IgD-negative memory B cell (primary cell): ENCODE measurements at regions not wholly inside any gene's neighbourhood (a gene's known extent, or its start where the extent isn't known, plus 50 kb on each side); places are given as distances from the start of the nearest gene placed in this dataset.

Experiments used
- H3K27ac Mint-ChIP-seq, 3 donors: one replicate each; pipeline ENCODE4 v1.8.0; 2020 to 2022; ENCODE audit warnings: mild to moderate bottlenecking in 3 of 3, mixed read lengths in 3 of 3, moderate library complexity in 1 of 3
- H3K27me3 Mint-ChIP-seq: one replicate; pipeline ENCODE4 v1.8.0; 2021; ENCODE audit warnings: mixed read lengths
- H3K36me3 Mint-ChIP-seq: one replicate; pipeline ENCODE4 v1.8.0; 2020; ENCODE audit warnings: mild to moderate bottlenecking, mixed read lengths
- H3K4me1 Mint-ChIP-seq, 3 donors: one replicate each; pipeline ENCODE4 v1.8.0; 2020 to 2022; ENCODE audit warnings: mixed read lengths in 3 of 3, mild to moderate bottlenecking in 1 of 3
- H3K4me3 Mint-ChIP-seq, 4 donors: one replicate each; pipeline ENCODE4 v1.8.0; 2020 to 2022; ENCODE audit warnings: mild to moderate bottlenecking in 4 of 4, mixed read lengths in 4 of 4, moderate library complexity in 3 of 4
- H3K9me3 Mint-ChIP-seq, 3 donors: one replicate each; pipeline ENCODE4 v1.8.0; 2020 to 2021; ENCODE audit warnings: mixed read lengths in 3 of 3, mild to moderate bottlenecking in 1 of 3

- no peaks in the 10 kb centered on the region for H3K36me3 Mint-ChIP-seq
- no peak overlapping the region for H3K4me3 Mint-ChIP-seq
- peaks cover 4 to 5% (median 5%) of the 10 kb centered on the region in 3 donors for H3K9me3 Mint-ChIP-seq
- H3K27ac Mint-ChIP-seq, result no peak overlapping the region
- no peaks in the 10 kb centered on the region for H3K4me1 Mint-ChIP-seq
- H3K27me3 Mint-ChIP-seq, result no peaks in the 10 kb centered on the region
Observed at GRCh38 chr9:115972362-115972761, 181.2 kb upstream of the PAPPA start.

- H3K36me3 Mint-ChIP-seq, result no peaks in the 10 kb centered on the region
- H3K9me3 Mint-ChIP-seq, result peaks cover 3 to 5% (median 4%) of the 10 kb centered on the region in 3 donors
- H3K4me3 Mint-ChIP-seq, result no peak overlapping the region
- H3K27me3 Mint-ChIP-seq, result no peaks in the 10 kb centered on the region
- no peaks in the 10 kb centered on the region for H3K4me1 Mint-ChIP-seq
- H3K27ac Mint-ChIP-seq, result no peak overlapping the region
Observed at GRCh38 chr9:115972843-115973595, 180.6 kb upstream of the PAPPA start.

- Mint-ChIP-seq H3K27me3 (no peaks in the 10 kb centered on the region), H3K36me3 (no peaks in the 10 kb centered on the region), H3K4me3 (no peak overlapping the region), H3K4me1 (no peaks in the 10 kb centered on the region), H3K27ac (no peak overlapping the region), H3K9me3 (peaks cover 0 to 4% (median 3%) of the 10 kb centered on the region in 3 donors)
Observed at GRCh38 chr9:115976781-115977180, 176.8 kb upstream of the PAPPA start.

- Mint-ChIP-seq H3K4me3 (no peak overlapping the region), H3K4me1 (no peaks in the 10 kb centered on the region), H3K36me3 (no peaks in the 10 kb centered on the region), H3K27me3 (no peaks in the 10 kb centered on the region), H3K9me3 (peaks cover 0 to 5% (median 4%) of the 10 kb centered on the region in 3 donors), H3K27ac (no peak overlapping the region)
Observed at GRCh38 chr9:115978091-115978490, 175.5 kb upstream of the PAPPA start.

GRCh38 chr9:115978659-115979096 is 174.9 kb upstream of the PAPPA start:
- Mint-ChIP-seq H3K27ac (no peak overlapping the region), H3K4me1 (no peaks in the 10 kb centered on the region), H3K9me3 (peaks cover 0 to 4% (median 3%) of the 10 kb centered on the region in 3 donors), H3K27me3 (no peaks in the 10 kb centered on the region), H3K4me3 (no peak overlapping the region), H3K36me3 (no peaks in the 10 kb centered on the region)

GRCh38 chr9:115980054-115980453 is 173.5 kb upstream of the PAPPA start:
- no peaks in the 10 kb centered on the region for H3K4me1 Mint-ChIP-seq

GRCh38 chr9:115980502-115980901 is 173.1 kb upstream of the PAPPA start:
- no peak overlapping the region for H3K4me3 Mint-ChIP-seq
- H3K9me3 Mint-ChIP-seq, result peaks cover 3 to 6% (median 5%) of the 10 kb centered on the region in 3 donors
- no peaks in the 10 kb centered on the region for H3K4me1 Mint-ChIP-seq
- no peaks in the 10 kb centered on the region for H3K27me3 Mint-ChIP-seq
- H3K36me3 Mint-ChIP-seq, result no peaks in the 10 kb centered on the region
- H3K27ac Mint-ChIP-seq, result no peak overlapping the region

More at GRCh38 chr9:115980054-115980453, 173.5 kb upstream of the PAPPA start:
- Mint-ChIP-seq H3K36me3 (no peaks in the 10 kb centered on the region), H3K9me3 (peaks cover 3 to 6% (median 5%) of the 10 kb centered on the region in 3 donors), H3K27me3 (no peaks in the 10 kb centered on the region), H3K4me3 (no peak overlapping the region), H3K27ac (no peak overlapping the region)

- H3K27me3 Mint-ChIP-seq, result no peaks in the 10 kb centered on the region
- H3K9me3 Mint-ChIP-seq, result peaks cover 3 to 6% (median 5%) of the 10 kb centered on the region in 3 donors
- no peak overlapping the region for H3K4me3 Mint-ChIP-seq
- no peak overlapping the region for H3K27ac Mint-ChIP-seq
- H3K4me1 Mint-ChIP-seq, result no peaks in the 10 kb centered on the region
- no peaks in the 10 kb centered on the region for H3K36me3 Mint-ChIP-seq
Observed at GRCh38 chr9:115980976-115981375, 172.6 kb upstream of the PAPPA start.

GRCh38 chr9:115983366-115983765 is 170.2 kb upstream of the PAPPA start:
- peaks cover 0 to 1% (median 0%) of the 10 kb centered on the region in 3 donors for H3K4me1 Mint-ChIP-seq
- H3K27ac Mint-ChIP-seq, result no peak overlapping the region
- no peaks in the 10 kb centered on the region for H3K36me3 Mint-ChIP-seq
- peaks cover 4 to 10% (median 5%) of the 10 kb centered on the region in 3 donors for H3K9me3 Mint-ChIP-seq
- H3K4me3 Mint-ChIP-seq, result no peak overlapping the region
- H3K27me3 Mint-ChIP-seq, result no peaks in the 10 kb centered on the region

- no peaks in the 10 kb centered on the region for H3K36me3 Mint-ChIP-seq
- H3K27ac Mint-ChIP-seq, result no peak overlapping the region
- H3K4me3 Mint-ChIP-seq, result no peak overlapping the region
- peaks cover 1% of the 10 kb centered on the region for H3K27me3 Mint-ChIP-seq
- peaks cover 0 to 1% (median 0%) of the 10 kb centered on the region in 3 donors for H3K4me1 Mint-ChIP-seq
- peaks cover 4 to 10% (median 7%) of the 10 kb centered on the region in 3 donors for H3K9me3 Mint-ChIP-seq
Observed at GRCh38 chr9:115985657-115986056, 167.9 kb upstream of the PAPPA start.

- H3K4me3 Mint-ChIP-seq, result no peak overlapping the region
- H3K27me3 Mint-ChIP-seq, result peaks cover 1% of the 10 kb centered on the region
- no peak overlapping the region for H3K27ac Mint-ChIP-seq
- H3K36me3 Mint-ChIP-seq, result no peaks in the 10 kb centered on the region
- peaks cover 0 to 1% (median 0%) of the 10 kb centered on the region in 3 donors for H3K4me1 Mint-ChIP-seq
- H3K9me3 Mint-ChIP-seq, result peaks cover 4 to 10% (median 7%) of the 10 kb centered on the region in 3 donors
Observed at GRCh38 chr9:115986508-115986907, 167.1 kb upstream of the PAPPA start.

- Mint-ChIP-seq H3K4me1 (peaks cover 0 to 1% (median 0%) of the 10 kb centered on the region in 3 donors), H3K4me3 (no peak overlapping the region), H3K27me3 (peaks cover 1% of the 10 kb centered on the region), H3K27ac (no peak overlapping the region), H3K9me3 (peaks cover 4 to 10% (median 9%) of the 10 kb centered on the region in 3 donors), H3K36me3 (no peaks in the 10 kb centered on the region)
Observed at GRCh38 chr9:115988701-115989100, 164.9 kb upstream of the PAPPA start.

GRCh38 chr9:115989831-115990230 is 163.8 kb upstream of the PAPPA start:
- H3K27ac Mint-ChIP-seq, result no peak overlapping the region
- H3K4me3 Mint-ChIP-seq, result no peak overlapping the region
- H3K4me1 Mint-ChIP-seq, result peaks cover 0 to 1% (median 0%) of the 10 kb centered on the region in 3 donors
- H3K9me3 Mint-ChIP-seq, result peaks cover 4 to 8% (median 7%) of the 10 kb centered on the region in 3 donors
- H3K27me3 Mint-ChIP-seq, result peaks cover 1% of the 10 kb centered on the region
- no peaks in the 10 kb centered on the region for H3K36me3 Mint-ChIP-seq

- Mint-ChIP-seq H3K9me3 (peaks cover 0 to 4% (median 2%) of the 10 kb centered on the region in 3 donors), H3K4me3 (no peak overlapping the region), H3K27ac (no peak overlapping the region), H3K36me3 (no peaks in the 10 kb centered on the region), H3K4me1 (no peaks in the 10 kb centered on the region), H3K27me3 (peaks cover 1% of the 10 kb centered on the region)
Observed at GRCh38 chr9:115992834-115993233, 160.8 kb upstream of the PAPPA start.

- H3K4me3 Mint-ChIP-seq, result no peak overlapping the region
- no peaks in the 10 kb centered on the region for H3K27me3 Mint-ChIP-seq
- H3K9me3 Mint-ChIP-seq, result peaks cover 0 to 2% (median 0%) of the 10 kb centered on the region in 3 donors
- H3K27ac Mint-ChIP-seq, result no peak overlapping the region
- H3K4me1 Mint-ChIP-seq, result no peaks in the 10 kb centered on the region
- H3K36me3 Mint-ChIP-seq, result no peaks in the 10 kb centered on the region
Observed at GRCh38 chr9:115997923-115998322, 155.7 kb upstream of the PAPPA start.

GRCh38 chr9:115998666-115999065 is 154.9 kb upstream of the PAPPA start:
- Mint-ChIP-seq H3K36me3 (no peaks in the 10 kb centered on the region), H3K27ac (no peak overlapping the region), H3K4me3 (no peak overlapping the region)

More at GRCh38 chr9:115998666-115999065, 154.9 kb upstream of the PAPPA start:
- Mint-ChIP-seq H3K9me3 (peaks cover 0 to 2% (median 0%) of the 10 kb centered on the region in 3 donors), H3K27me3 (no peaks in the 10 kb centered on the region), H3K4me1 (no peaks in the 10 kb centered on the region)
